Activated CD8-positive, alpha-beta memory T cell treated with anti-CD3 and anti-CD28 coated beads for 36 hours (primary cell): ENCODE measurements at regions not wholly inside any gene's neighbourhood (a gene's known extent, or its start where the extent isn't known, plus 50 kb on each side); places are given as distances from the start of the nearest gene placed in this dataset.

Experiments
- CTCF ChIA-PET: fragments of 350-600 bp; sonication (Branson Sonifier 250); formaldehyde crosslinking; loops from one replicate; lab custom pipeline; 2021; ENCODE audit warnings: antibody characterized with exemption; lab: Charles Lee
- POLR2A ChIA-PET: fragments of 350-600 bp; sonication (Branson Sonifier 250); formaldehyde crosslinking; loops from one replicate; lab custom pipeline; 2021; ENCODE audit warnings: antibody characterized with exemption; lab: Charles Lee

DNA sequence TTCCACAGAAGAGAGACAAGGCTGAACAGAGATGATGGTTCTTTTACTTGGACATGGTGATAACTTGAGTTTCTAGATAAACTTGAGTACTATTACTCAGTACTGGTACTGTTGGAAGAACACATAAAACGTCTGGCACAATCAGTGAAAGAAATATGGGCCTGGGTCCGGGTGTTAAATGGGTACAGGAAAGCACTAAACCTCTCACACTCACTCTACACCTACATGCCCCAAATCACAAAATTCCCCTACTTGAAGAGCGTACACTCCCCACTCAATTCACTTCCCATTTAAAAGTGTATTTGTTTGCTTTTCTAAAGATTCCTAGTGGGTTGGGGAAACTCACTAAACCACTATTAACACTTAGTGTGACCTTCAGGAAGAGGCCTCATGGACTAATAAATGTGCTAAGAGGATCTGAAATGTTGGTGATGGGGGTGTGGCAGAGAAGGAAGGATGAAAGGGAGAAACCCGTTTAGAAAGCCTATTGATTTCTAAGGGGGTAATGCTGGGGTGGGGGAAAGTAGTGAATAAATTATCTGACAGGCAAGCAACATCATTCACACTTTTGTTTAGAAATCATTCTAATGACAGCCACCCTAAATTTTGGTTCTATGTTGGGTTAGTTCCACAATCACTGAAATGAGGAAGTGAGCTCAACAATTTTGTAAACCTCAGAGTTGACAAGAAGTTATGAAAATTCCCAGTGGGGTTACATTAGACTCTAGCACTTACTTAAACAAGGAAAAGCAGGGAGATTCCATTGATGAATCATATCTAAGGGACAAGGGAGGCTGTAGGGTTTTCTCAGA, 222.6 kb upstream of the MARCKS start:
- POLR2A ChIA-PET = no interaction called here

DNA sequence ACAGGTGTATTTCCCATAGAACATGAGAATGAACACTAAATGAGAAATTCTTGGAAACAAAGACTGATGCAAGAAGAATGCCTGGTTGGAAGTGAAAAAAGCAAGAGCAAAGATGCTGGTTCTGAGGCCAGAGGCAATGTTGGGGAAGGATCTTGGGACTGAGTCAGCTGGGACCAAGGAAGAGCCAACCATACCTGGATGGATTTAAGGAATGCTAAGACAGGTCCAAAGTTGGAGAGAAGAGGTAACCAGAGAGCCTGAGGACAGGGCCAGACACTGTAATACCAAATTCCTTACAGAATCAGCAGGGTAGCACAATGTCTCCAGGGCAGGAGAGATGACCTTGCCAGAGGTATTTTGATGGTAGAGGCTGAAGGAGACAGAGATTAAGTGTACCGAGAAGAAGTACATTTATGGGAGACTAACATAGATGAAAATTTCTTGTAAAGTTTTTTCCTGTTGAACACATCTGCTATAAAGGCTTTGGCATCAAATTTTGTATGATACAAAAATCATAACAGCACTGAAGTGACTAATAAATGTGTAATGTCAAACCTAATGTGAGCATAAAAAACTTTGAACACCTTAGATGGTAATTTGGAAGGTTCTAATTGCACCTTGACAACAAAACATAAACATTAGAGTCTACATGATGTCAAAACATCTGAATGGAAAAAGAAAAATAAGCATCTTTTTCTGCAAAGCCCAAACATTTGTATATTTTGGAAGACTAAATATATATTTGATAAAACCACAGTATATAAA, 221.7 kb upstream of the MARCKS start:
- POLR2A ChIA-PET = no interaction called here
- CTCF ChIA-PET = no interaction called here

More for the DNA sequence above, 222.6 kb upstream of the MARCKS start:
- CTCF ChIA-PET = no interaction called here

DNA sequence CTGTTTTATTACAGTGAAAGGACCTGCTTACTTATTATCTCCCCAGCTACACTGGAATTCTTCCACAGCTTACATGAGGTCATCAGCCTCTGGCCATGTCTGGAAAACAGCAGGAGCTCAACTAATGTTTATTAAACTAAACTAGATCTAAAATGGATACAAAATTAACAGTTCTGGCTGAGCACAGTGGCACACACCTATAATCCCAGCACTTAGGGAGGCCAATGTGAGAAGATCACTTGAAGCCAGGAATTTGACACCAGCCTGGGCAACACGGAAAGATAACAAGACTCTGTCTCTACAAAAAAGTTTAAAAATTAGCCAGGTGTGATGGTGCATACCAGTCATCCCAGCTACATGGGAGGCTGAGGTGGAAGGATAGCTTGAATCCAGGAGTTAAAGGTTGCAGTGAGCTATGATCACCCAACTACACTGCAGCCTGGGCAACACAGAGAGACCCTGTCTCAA, 220.8 kb upstream of the MARCKS start:
- CTCF ChIA-PET = no interaction called here
- POLR2A ChIA-PET = no interaction called here

DNA sequence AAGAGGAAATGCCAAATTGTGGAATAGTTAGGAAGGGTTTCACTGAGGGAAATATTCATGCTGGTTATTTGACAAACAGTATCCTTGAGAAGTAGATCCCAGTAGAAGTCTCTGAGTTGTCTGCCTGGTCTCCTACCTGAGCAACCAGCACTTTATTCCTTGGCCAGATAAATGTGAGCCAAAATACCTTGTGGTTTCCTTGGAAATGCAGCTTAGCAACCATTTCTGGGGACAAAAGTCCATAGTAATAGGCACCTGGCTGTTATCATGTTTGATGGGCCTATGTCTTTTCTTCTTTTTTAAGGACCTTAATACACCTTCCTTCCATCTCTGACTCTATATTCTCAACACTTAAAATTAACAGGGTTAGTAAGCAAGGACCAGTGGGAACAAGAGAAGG, 217.1 kb upstream of the MARCKS start:
- POLR2A ChIA-PET = no interaction called here
- CTCF ChIA-PET = interaction anchor here (0.6 kb wide), 1 partner anchor 451 kb away, joined by 3 read pairs; no protein-coding TSS in a partner anchor

DNA sequence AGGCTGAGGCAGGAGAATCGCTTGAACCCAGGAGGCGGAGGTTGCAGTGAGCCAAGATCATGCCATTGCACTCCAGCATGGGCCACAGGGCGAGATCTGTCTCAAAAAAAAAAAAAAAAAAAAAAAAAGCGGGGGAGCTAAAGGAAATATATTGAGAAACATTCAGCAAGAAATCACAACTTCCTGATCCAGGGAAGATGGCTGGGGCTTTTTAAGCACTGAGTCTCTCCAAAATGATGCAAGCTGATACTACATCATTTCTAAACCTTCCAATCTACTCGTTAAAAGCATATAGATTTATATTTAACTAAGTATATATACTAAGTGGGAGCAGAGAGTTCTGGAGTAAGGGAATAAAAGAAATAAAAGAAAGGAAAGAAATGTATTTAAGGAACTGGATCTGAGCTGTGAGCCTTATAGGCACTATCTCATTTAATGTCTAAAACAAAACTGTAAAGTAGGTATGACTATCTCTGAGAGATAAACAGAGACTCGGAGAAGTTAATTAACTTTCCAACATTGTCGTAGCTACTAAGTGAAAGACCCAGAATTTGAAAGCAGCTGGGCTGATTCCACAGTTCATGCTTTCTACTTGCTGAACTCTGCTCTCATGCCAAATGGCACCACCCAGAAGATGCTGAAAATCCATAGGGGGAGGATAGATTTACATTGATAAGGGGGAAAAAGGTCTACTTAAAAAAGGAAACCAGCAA, 215.0 kb upstream of the MARCKS start:
- ChIA-PET POLR2A (no interaction called here), CTCF (no interaction called here)

DNA sequence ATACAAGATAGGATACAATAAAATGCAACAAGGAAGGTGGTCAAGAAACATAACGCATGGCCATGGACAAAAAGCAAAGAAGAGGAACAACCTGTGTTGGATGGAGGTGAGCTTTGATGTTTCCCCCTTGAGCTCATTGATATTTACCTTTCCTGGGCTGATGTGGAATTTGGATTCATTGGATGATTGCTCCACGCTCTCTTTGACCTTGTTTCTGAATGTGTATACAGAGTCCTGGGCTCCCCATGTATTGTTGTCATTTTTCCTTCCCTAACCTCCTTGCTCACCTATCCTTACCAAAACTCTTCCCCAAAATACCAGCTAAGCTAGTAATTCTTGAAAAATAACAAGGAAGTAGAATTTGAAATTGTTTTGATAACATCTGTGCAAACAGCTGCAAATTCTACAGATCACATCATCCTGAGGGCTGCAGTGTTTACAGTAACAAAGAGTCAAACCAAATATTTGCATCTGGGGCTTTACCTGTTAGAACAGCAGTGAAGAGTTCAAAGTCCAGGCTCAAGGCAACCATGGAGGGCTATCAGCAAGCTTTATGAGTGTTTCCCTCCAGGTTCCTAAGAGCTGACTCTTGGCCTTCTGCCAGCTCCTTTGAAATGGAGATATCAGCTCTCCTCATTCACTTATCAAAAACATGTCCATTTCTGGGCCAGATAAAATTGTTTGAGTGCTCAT, 214.3 kb upstream of the MARCKS start:
- ChIA-PET CTCF (no interaction called here), POLR2A (no interaction called here)

DNA sequence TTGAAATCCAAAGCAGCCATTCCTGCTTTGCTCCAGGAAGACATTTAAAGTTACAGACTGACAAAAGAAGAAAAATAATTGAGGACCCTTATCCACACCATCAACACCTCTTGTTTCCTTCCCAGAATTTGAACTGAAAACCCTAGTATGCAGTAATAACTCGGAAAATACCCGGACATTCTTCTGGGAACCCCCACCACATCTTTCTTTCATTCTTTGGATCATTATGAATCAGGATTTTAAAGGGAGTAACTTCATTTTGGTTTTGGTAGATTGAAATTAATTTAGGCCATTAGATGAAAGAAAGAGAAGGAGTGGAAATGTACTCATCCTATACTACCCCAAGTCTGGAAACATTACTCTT, 213.8 kb upstream of the MARCKS start:
- POLR2A ChIA-PET = no interaction called here
- CTCF ChIA-PET = no interaction called here

DNA sequence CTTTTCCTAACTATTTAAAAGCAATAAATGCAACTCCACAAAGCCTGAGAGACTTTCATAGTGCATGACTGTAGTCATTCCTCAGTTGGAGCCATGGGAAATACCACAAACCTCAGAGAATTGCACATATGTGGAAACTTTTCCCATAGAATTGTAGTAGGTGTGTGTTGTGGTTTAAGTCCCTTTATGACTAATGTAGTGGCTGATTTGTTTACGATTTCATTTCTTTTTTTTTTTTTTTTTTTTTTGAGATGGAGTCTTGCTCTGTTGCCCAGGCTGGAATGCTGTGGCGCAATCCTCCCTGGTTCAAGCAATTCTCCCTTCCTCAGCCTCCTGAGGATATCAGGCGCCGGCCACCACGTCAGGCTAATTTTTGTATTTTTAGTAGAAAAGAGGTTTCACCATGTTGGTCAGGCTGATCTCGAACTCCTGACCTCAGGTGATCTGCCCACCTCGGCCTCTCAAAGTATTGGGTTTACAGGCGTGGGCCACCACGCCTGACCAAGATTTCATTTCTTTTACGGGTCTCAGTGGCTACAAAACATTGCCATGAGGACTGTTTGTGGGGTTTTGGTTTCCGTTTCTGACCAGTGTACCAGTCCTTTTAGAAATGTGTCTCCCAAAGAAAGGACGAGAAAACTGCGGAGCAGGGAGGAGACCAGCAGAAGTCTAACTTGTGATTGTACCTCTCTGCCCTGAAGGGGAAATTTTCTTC, 212.1 kb upstream of the MARCKS start:
- POLR2A ChIA-PET = no interaction called here
- CTCF ChIA-PET = no interaction called here

DNA sequence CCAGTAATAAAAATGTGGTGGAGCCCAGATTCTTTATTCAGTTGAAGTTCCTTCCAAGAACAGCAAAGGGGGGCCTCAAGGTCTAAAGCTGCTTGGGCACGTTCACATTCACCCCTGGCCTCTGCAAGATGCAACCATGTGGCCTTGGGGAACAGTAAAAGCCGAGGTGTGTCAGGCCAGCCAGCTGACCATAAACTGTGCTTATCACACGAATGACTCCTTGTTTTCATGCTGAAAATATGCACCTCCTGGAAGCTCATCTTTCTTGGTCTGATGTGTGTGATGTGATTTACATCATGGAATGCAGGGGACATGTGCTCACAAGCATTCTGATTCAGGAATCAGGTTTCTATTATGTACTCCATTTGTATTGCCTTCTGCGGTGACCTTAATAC, 211.6 kb upstream of the MARCKS start:
- POLR2A ChIA-PET = no interaction called here
- CTCF ChIA-PET = no interaction called here

DNA sequence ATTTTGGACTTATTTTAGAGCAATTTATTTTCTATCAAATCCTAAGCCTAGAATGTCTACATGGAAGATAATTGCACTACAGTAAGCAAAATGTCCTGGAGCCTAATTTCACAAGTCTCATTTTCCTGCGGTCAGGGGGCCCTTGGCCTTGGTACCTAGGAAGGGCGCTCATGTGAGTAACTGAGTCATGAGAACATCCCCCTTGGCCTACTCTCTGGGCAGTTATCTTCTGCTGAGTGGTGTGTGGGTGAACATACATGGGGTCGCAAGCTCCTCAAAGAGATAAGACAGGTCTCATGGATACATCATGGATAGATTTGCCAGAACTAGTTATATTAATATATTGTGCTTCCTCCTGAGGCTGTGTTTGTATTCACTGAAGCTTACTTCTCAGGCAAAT, 211.2 kb upstream of the MARCKS start:
- POLR2A ChIA-PET = no interaction called here

DNA sequence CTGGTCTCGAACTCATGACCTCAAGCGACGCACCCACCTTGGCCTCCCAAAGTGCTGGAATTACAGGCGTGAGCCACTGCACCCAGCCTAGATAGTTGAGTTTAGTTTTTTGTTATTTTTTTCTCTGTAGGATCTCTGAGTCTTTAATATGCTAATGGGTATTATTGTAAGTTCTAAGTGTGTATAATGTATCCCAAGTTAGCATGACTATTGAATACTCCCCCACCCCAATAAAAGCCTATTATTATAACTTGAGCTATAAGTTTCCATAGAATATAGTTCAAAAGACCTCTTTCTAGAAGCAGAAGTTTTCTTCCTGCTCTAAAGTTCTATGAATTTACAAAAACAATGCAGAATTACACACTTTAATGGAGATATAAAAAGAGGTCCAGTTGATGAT, 210.4 kb upstream of the MARCKS start:
- ChIA-PET CTCF (no interaction called here), POLR2A (no interaction called here)

More for the DNA sequence above, 211.2 kb upstream of the MARCKS start:
- CTCF ChIA-PET = no interaction called here

DNA sequence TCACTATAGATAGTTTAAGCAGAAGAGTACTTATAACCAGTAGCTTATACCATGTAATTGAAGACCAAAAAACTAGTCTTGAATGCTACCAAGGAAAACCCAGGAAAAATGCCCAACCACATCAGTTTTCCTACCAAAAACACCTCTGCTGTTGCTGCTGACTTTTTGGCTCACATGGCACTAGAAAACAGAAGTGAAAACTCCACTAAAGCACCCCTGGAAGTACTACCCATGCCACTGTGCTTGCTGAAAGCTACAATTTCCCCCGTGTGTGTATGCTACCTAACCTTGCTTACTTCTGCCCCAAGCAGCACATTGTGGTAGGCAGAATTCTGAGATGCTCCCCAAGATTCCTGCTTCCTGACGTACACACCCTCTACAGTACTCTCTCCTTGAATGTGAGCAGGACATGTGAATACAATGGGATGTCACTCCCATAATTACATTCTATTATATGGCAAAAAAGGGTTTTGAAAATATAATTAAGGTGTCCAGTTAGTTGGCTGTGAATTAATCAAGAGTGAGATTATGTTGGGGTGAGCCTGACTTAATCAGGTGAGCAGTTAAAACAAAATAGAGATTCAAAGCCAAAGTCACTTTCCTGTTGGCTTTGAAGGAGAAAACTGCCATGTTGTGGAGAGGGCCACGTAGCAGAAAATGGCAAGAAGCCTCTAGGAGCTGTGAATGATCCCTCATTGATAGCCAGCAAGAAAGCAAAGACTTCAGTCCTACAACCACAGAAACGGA, 209.8 kb upstream of the MARCKS start:
- CTCF ChIA-PET = no interaction called here
- POLR2A ChIA-PET = no interaction called here

DNA sequence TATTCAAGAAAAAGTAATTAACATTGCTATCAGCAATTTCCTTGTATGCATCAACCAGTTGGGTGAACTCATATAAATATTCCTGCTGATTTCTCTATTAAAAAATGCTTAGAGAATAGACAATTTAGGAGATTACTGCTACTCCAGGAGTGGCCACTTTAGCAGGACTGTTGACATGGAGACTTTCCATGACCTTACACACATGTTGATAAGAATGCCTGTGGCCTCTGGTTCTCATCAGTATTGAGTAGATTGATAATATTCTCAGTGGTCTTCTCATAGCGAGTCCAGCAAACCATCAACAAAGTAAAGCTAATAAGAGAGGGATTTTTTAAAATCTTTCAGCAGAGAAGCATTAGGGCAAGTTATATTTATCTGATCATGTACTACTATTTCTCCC, 208.4 kb upstream of the MARCKS start:
- ChIA-PET POLR2A (no interaction called here), CTCF (no interaction called here)

DNA sequence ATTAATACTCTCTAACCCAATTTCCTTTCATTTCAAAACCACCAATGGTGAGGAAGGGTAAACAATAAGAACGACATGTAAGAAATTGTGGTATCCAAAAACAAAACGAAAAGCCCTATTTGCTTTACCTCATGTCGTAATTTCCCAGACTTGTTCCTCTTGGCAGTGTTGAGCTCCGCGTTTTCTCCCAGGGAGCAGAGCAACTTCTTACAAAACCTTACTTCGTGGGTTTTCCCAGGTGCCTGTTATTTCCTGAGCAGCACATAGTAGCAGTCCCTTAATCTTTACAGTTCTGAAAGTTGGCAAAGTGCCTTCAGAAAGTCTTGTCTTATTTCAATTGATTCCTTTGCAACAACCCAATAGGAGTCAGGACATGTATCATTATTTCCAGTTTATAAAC, 207.9 kb upstream of the MARCKS start:
- CTCF ChIA-PET = no interaction called here
- POLR2A ChIA-PET = no interaction called here

DNA sequence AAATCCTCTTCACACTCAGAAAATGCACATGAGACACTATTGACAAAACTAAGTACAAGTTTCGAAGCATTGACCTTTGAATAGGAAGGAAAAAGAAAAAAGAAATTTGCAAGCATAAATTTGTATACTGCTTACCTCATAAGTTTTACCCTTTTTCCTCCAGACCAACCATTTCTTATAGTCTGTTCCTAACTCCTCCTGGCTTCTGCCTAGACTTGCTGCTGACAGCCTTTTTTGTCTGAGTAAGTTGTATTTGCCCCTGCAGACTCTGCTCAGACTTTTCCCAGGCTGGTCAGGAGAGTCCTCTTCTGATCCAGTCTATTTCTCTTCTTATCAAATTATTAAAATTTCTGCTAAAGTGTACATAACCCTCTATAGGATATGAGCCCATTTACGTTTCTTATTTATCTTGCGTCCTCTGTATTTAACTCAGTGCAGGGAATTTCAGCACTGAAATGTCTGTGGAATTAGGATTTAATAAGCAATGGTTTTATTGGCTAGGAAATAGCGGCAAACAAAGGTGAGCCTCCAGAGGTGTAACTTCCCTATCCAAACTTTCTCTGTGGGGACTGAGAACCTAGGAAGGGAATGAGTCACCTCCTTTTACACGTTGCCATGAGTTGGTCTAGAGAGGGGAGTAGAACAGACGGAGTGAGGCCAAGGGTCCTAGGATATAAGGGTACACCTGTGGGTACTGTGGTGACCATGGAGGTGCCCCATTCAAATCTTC, 207.1 kb upstream of the MARCKS start:
- ChIA-PET POLR2A (no interaction called here), CTCF (no interaction called here)

DNA sequence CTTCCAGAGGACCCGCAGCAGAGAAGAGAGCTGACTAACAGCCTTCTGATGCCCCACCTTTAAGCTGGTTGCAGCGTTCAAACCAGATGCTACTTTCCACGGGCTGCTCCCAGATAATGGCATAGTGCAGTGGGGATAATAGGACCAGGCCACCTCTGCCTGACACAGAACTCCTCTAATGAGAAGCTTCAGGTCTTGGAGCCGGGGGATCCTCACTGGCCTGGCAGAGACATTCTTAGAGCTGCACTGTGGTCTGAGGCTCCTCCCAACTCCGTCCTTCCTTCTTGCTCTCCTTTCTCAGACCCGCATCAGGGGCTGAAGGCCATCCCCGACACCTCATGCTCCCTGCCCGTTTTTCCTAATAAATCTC, 206.6 kb upstream of the MARCKS start:
- CTCF ChIA-PET = no interaction called here
- POLR2A ChIA-PET = no interaction called here

DNA sequence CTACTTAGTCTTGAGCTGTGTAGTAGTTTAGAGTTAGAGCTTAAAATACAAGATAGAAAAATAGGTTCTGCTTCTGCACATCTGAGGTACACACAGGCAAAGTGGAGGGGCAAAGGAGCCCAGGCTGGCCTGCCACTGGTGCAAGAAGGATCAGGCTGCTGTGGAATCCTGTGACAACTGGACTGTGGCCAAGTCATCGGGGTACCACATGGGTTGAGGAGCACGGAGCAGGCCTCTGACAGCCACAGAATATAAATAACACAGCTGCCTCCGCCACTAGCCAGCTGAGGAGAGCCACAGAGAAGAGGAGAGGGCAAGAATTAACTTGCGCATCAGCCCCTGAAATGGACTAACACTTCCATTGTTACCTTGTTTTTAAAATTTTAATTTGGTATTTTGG, 206.0 kb upstream of the MARCKS start:
- POLR2A ChIA-PET = no interaction called here
- CTCF ChIA-PET = no interaction called here

DNA sequence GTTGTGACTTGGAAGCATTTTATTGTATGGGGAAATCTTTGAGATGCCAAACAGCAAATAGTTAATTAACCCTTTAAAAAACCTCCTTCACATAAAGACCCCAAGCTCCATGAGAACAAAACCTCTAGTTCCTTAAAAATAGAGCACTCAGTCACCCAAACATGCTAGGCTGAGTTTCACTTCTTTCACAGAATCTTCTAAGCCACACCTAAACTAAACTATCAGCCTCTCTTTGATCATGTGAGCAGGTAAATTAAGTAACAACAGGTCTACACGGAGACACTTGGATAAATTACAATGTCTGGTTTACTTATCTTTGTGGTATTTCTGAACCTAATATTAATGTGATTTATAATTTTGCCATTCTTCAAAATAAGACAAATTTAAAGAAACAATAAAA, 205.2 kb upstream of the MARCKS start:
- ChIA-PET CTCF (no interaction called here), POLR2A (no interaction called here)
